GM12878 (cell line): ENCODE measurements at regions not wholly inside any gene's neighbourhood (a gene's known extent, or its start where the extent isn't known, plus 50 kb on each side); places are given as distances from the start of the nearest gene placed in this dataset.

Experiments used
- ATAC-seq: fragments of 200-7000 bp; cut with Tn5 transposase; 3 replicates; pipeline ENCODE4 v1.9.1; 2020; ENCODE audit warnings: mild to moderate bottlenecking, moderate library complexity
- BruUV-seq: library from RNA; stranded (reverse); fragments of 400-500 nt; replicated peaks from 2 replicates; lab custom pipeline; 2021; lab: Mats Ljungman, UMichigan
- CTCF ChIA-PET: fragments of 300-600 bp; sonication (Branson Sonifier 250); formaldehyde crosslinking; extraction: SDS; loops from one replicate; lab custom pipeline; 2021; ENCODE audit warnings: inconsistent platforms; lab: Yijun Ruan, JAX
- POLR2A ChIA-PET: fragments of 350-600 bp; formaldehyde crosslinking; extraction: SDS; loops from one replicate; lab custom pipeline; 2021; ENCODE audit warnings: inconsistent platforms; lab: Charles Lee
- RAD21 ChIA-PET: fragments of 300-600 bp; sonication (Branson Sonifier 250); formaldehyde crosslinking; loops from one replicate; lab custom pipeline; 2023; ENCODE audit warnings: antibody characterized with exemption; ENCODE audit not compliant: unreplicated experiment; lab: Charles Lee
- SMC1A ChIA-PET: fragments of 300-600 bp; sonication (Branson Sonifier 250); formaldehyde crosslinking; loops from one replicate; lab custom pipeline; 2023; ENCODE audit not compliant: unreplicated experiment, uncharacterized antibody; lab: Charles Lee
- DNase-seq: peaks from one replicate; pipeline ENCODE4 v3.0.0-alpha.2; 2011; ENCODE audit warnings: low read depth, low spot score
- FAIRE-seq: peaks from 3 replicates; lab custom pipeline; 2011; peaks lifted over from hg19 to GRCh38; lab: Jason Lieb, UNC
- H2AFZ ChIP-seq: 2 replicates; pipeline ENCODE4 v1.6.0; 2011; ENCODE audit warnings: low read depth, low read length, control low read depth; ENCODE audit not compliant: control insufficient read depth
- H3K27ac ChIP-seq: 2 replicates; pipeline ENCODE4 v1.5.1; 2011; ENCODE audit warnings: control low read depth; ENCODE audit not compliant: control insufficient read depth, insufficient read depth
- H3K27me3 ChIP-seq, 2 experiments: replicated peaks in 1 of 2; 2 replicates each; pipeline versions ENCODE4 v1.6.0 to v1.6.1; 2011; ENCODE audit warnings: low read length in 1 of 2; ENCODE audit not compliant: control insufficient read depth in 2 of 2, insufficient read depth in 2 of 2
- H3K36me3 ChIP-seq, 2 experiments: 2 replicates each; pipeline ENCODE4 v1.5.1; 2011; ENCODE audit warnings: low read length in 1 of 2; ENCODE audit not compliant: control insufficient read depth in 2 of 2, insufficient read depth in 2 of 2
- H3K4me1 ChIP-seq: 2 replicates; pipeline ENCODE4 v1.6.1; 2011; ENCODE audit warnings: mild to moderate bottlenecking, low read length, moderate library complexity, mixed read lengths; ENCODE audit not compliant: control insufficient read depth, insufficient read depth
- H3K4me2 ChIP-seq: 2 replicates; pipeline ENCODE4 v1.6.0; 2011; ENCODE audit warnings: control low read depth; ENCODE audit not compliant: control insufficient read depth, insufficient read depth
- H3K4me3 ChIP-seq: fragments of 200-600 bp; sonication (generic); 2 replicates; pipeline ENCODE4 v1.5.1; 2016
- H3K79me2 ChIP-seq: 2 replicates; pipeline ENCODE4 v1.6.0; 2011; ENCODE audit warnings: low read length; ENCODE audit not compliant: control insufficient read depth, insufficient read depth
- H3K9ac ChIP-seq: 2 replicates; pipeline ENCODE4 v1.8.0; 2011; ENCODE audit warnings: low read length, control low read depth, mixed read lengths; ENCODE audit not compliant: control insufficient read depth, insufficient read depth
- H3K9me3 ChIP-seq: replicated peaks from 3 replicates; pipeline ENCODE4 v1.5.1; 2011; ENCODE audit warnings: mild to moderate bottlenecking, low read length; ENCODE audit not compliant: control insufficient read depth, insufficient read depth
- H4K20me1 ChIP-seq: 2 replicates; pipeline ENCODE4 v1.6.0; 2011; ENCODE audit not compliant: control insufficient read depth, insufficient read depth
- BCLAF1 ChIP-seq: fragments of 450-650 bp; IDR thresholded peaks from 2 replicates; pipeline ENCODE4 v1.6.1; 2017; ENCODE audit warnings: antibody characterized with exemption, mild to moderate bottlenecking, moderate library complexity
- CREB1 ChIP-seq: IDR thresholded peaks from 2 replicates; pipeline ENCODE4 v1.6.1; 2012; ENCODE audit warnings: low read depth, mild to moderate bottlenecking, inconsistent platforms
- IKZF1 ChIP-seq: fragments of 450-650 bp; conservative IDR thresholded peaks from 2 replicates; pipeline ENCODE4 v1.6.1; 2017; ENCODE audit warnings: antibody characterized with exemption, mild to moderate bottlenecking
- MEF2A ChIP-seq: IDR thresholded peaks from 2 replicates; pipeline ENCODE4 v1.6.1; 2011; ENCODE audit warnings: low read depth, mild to moderate bottlenecking, low read length, moderate library complexity; ENCODE audit not compliant: insufficient read depth
- MTA2 ChIP-seq: fragments of 450-650 bp; IDR thresholded peaks from 2 replicates; pipeline ENCODE4 v1.6.1; 2016; ENCODE audit warnings: low read depth, mild to moderate bottlenecking, moderate library complexity
- NFYA ChIP-seq: IDR thresholded peaks from 2 replicates; pipeline ENCODE4 v1.6.1; 2011; ENCODE audit warnings: low read depth, mild to moderate bottlenecking, low read length, improper control_type of control experiment, borderline replicate concordance
- PRDM15 ChIP-seq: fragments of 450-650 bp; formaldehyde crosslinking; IDR thresholded peaks from 2 replicates; pipeline ENCODE4 v1.4.0; 2020; ENCODE audit warnings: mild to moderate bottlenecking, moderate library complexity
- RUNX3 ChIP-seq: IDR thresholded peaks from 2 replicates; pipeline ENCODE4 v1.6.1; 2012; ENCODE audit warnings: low read length, inconsistent platforms
- SMC3 ChIP-seq: IDR thresholded peaks from 2 replicates; pipeline ENCODE4 v1.6.1; 2011; ENCODE audit warnings: low read length, improper control_type of control experiment, borderline replicate concordance
- SP1 ChIP-seq: IDR thresholded peaks from one replicate; pipeline ENCODE4 v1.6.1; 2011; ENCODE audit warnings: low read depth, low read length
- TCF12 ChIP-seq: IDR thresholded peaks from 2 replicates; pipeline ENCODE4 v1.6.1; 2011; ENCODE audit warnings: low read depth, mild to moderate bottlenecking, low read length
- ZNF622 ChIP-seq: fragments of 450-650 bp; IDR thresholded peaks from 2 replicates; pipeline ENCODE4 v1.6.1; 2017; ENCODE audit warnings: mild to moderate bottlenecking, inconsistent platforms
- ZSCAN29 ChIP-seq: fragments of 450-650 bp; IDR thresholded peaks from 2 replicates; pipeline ENCODE4 v1.6.1; 2017; ENCODE audit warnings: mild to moderate bottlenecking, moderate library complexity
- WGBS: methylation state at CpG from one replicate; pipeline ENCODE4 v1.1.6; 2016; ENCODE audit warnings: low lambda C conversion rate; ENCODE audit not compliant: insufficient replicate concordance, insufficient coverage; ENCODE audit errors: missing lambda C conversion rate; 5-methylcytosine and 5-hydroxymethylcytosine counted together
- in situ Hi-C: fragments of 300-500 bp; cut with MboI; formaldehyde crosslinking; loops from 9 replicates; pipeline ENCODE4 v1.14.3; 2018; ENCODE audit warnings: mixed read lengths
- intact Hi-C: fragments of 100-400 bp; cut with micrococcal nuclease; formaldehyde crosslinking; loops from one replicate; pipeline ENCODE4 v1.14.2; 2022; ENCODE audit not compliant: unreplicated experiment
- TF ChIP-seq, protein P1 (sequence below): fragments of 450-650 bp; IDR thresholded peaks from 2 replicates; pipeline ENCODE4 v1.6.1; 2018; ENCODE audit warnings: mild to moderate bottlenecking, low read depth, moderate library complexity; ENCODE audit not compliant: partially characterized antibody

DNA sequence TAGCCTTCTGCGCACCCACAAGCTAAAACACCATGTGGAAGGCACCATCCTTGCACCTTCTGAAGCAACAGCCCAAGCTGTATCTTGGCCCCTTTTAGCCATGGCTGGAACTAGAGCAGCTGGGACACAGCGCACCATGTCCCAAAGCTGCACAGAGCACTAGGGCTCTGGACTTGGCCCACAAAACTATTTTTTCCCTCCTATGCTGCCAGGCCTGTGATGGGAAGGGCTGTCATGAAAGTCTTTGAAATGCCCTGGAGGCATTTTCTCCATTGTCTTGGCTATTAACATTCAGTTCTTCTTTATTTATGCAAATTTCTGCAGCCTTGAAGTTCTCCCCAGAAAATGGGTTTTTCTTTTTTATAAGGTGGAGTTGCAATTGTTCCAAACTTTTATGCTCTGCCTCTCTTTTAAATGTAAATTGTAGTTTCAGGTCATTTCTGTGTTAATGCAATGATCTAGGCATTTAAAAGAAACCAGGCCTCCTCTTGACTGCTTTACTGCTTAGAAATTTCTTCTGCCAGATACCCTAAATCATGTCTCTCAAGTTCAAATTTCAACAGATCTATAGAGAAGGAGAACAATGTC, 996.3 kb downstream of the TAF11L14 start (continued):
- TF ChIP-seq, protein P1, sequence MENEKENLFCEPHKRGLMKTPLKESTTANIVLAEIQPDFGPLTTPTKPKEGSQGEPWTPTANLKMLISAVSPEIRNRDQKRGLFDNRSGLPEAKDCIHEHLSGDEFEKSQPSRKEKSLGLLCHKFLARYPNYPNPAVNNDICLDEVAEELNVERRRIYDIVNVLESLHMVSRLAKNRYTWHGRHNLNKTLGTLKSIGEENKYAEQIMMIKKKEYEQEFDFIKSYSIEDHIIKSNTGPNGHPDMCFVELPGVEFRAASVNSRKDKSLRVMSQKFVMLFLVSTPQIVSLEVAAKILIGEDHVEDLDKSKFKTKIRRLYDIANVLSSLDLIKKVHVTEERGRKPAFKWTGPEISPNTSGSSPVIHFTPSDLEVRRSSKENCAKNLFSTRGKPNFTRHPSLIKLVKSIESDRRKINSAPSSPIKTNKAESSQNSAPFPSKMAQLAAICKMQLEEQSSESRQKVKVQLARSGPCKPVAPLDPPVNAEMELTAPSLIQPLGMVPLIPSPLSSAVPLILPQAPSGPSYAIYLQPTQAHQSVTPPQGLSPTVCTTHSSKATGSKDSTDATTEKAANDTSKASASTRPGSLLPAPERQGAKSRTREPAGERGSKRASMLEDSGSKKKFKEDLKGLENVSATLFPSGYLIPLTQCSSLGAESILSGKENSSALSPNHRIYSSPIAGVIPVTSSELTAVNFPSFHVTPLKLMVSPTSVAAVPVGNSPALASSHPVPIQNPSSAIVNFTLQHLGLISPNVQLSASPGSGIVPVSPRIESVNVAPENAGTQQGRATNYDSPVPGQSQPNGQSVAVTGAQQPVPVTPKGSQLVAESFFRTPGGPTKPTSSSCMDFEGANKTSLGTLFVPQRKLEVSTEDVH: no peak
- TF ChIP-seq MTA2 (no peak), NFYA (no peak), CREB1 (no peak), MEF2A (no peak), TCF12 (no peak), RUNX3 (no peak), SMC3 (no peak)
- TF ChIP-seq, all 136 proteins: peak for 0

- 80% methylated on average over 2 of the region's 2 CpGs for WGBS
- RAD21 ChIA-PET: no interaction called here
- FAIRE-seq: no peak
- TF ChIP-seq IKZF1 (no peak), PRDM15 (CRISPR knock-in tag) (no peak), ZSCAN29 (no peak), ZNF622 (no peak), BCLAF1 (no peak), SP1 (no peak)
Measured at GRCh38 chr5:18652404-18653215, 1018.4 kb downstream of the TAF11L14 start.

More at GRCh38 chr5:18652404-18653215, 1018.4 kb downstream of the TAF11L14 start:
- H3K27me3 ChIP-seq: no peaks in the 10 kb centered on the region
- ATAC-seq (no peak), DNase-seq (no peak)
- SMC1A ChIA-PET: no interaction called here
- H3K36me3 ChIP-seq: no peaks in the 10 kb centered on the region
- H3K4me2 ChIP-seq: no peak overlapping the region
- no peaks in the 10 kb centered on the region for H3K9me3 ChIP-seq
- POLR2A ChIA-PET: no interaction called here
- H3K4me1 ChIP-seq: no peaks in the 10 kb centered on the region
- no peaks in the 10 kb centered on the region for H3K79me2 ChIP-seq
- H3K4me3 ChIP-seq: no peak overlapping the region
- H3K27ac ChIP-seq: no peak overlapping the region
- intact Hi-C loops (no loop called here), in situ Hi-C loops (no loop called here)
- no peak overlapping the region for H3K9ac ChIP-seq
- CTCF ChIA-PET: no interaction called here
- no peaks in the 10 kb centered on the region for H4K20me1 ChIP-seq
- no TSS peak for BruUV-seq
- H2AFZ ChIP-seq: no peak overlapping the region
